ENCODE measurements at regions not wholly inside any gene's neighbourhood (a gene's known extent, or its start where the extent isn't known, plus 50 kb on each side); places are given as distances from the start of the nearest gene placed in this dataset.
"Not testable (repeated sequence)": the region's sequence is repeated elsewhere in the genome, so short reads cannot be mapped to it uniquely, and the experiment has no call there.

DNA sequence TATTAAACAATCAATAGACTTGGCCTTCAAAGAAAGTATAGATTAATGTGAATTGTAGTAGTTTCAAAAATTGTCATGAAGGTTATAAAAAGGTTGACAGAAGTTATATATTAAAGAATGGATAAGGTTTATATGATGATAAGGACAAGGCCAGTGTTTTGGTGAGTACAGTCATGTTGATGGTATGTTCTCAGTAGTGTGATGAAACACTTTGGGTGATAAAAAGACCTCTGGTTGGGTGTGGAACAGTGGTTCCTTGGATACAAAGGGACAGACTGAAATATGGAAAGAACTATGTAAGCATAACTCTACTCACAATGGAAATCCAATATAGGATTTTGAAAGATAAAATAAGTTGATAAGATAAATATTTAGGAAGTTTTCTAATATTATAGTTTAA is 866.3 kb downstream of the ANKRD7 start:
- no peak for DNase-seq

DNA sequence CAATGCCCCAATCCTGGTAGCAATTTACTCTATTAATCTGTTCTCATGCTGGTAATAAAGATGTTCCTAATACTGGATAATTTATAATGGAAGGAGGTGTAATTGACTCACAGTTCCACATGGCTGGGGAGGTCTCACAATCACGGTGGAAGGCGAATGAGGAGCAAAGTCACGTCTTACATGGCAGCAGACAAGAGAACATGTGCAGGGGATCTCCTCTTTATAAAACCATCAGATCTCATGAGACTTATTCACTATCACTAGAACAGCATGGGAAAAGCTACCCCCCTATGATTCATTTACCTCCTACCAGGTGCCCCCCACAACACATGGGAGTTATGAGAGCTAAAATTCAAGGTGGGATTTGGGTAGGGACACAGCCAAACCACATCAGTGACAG is 872.2 kb downstream of the ANKRD7 start:
- DNase-seq, result no peak

DNA sequence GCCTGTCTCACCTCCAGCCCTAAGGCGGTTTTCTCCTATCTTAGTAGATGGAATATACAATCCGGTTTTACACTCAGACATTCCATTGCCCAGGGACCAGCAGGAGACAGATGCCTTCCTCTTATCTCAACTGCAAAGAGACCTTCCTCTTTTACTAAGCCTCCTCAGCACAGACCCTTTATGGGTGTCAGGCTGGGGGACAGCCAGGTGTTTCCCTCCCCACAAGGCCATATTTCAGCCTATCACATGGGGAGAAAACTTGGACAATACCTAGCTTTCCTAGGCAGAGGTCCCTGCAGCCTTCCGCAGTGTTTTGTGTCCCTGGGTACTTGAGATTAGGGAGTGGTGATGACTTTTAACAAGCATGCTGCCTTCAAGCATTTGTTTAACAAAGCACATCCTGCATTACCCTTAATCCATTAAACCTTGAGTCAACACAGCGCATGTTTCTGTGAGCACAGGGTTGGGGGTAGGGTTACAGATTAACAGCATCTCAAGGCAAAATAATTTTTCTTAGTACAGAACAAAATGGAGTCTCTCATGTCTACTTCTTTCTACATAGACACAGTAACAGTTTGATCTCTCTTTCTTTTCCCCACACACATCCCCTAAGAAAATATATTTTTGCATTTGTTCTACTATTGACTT is 876.2 kb downstream of the ANKRD7 start:
- DNase-seq, result not testable (repeated sequence)

DNA sequence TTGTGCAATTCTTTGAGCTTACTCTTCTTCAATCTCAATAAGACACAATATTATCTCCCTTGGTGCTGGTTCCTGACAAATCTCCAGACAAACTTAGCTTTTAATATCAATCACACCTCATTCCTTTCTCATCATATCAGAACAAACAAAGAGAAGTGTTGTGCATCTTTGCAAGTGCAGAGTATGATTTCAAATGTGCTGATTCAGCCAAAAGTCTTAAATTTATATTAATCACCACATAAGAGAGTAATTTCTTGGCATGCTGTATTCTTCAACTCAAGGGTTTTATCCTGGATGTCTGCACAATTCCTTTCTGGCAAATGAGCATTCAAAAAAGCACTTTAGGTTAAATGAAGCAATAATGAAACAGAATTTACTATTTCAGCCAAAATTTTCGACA is 877.8 kb downstream of the ANKRD7 start:
- no peak for DNase-seq

DNA sequence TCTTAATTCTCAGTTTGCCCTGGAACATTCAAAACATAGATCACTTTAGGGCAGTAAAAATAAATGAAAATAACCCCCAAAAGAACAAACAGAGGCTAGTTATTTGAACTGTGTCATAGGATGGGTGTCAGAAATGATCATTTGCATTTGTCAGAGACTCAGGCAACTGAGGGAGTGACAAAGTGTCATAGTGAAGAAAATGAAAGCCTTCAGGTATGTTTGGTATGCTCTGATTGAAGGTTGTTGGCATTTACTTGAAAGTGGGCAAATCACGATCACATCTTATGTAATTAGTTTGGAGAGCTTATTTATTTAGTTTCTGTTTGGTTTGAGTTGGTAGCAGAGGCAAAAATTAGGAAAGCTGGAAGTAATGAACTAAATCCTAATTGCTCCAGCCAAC is 880.9 kb downstream of the ANKRD7 start:
- no peak for DNase-seq

DNA sequence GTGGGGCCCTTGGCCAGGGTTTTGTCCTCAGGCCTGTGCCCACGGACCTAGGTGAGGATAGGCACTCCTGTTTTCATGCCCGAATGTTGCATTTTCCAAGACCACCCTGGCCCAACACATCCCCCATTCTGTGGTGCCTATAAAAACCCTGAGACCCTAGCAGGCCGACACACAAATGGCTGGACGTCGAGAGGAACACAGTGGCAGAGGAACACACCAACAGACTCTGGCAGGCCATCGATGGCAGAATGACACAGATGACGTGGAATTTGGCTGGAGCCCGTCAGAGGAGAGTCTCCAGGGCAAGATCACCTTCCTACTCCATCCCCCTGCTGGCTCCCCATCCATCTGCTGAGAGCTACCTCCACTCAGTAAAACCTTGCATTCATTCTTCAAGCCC is 898.8 kb downstream of the ANKRD7 start:
- no peak for DNase-seq

DNA sequence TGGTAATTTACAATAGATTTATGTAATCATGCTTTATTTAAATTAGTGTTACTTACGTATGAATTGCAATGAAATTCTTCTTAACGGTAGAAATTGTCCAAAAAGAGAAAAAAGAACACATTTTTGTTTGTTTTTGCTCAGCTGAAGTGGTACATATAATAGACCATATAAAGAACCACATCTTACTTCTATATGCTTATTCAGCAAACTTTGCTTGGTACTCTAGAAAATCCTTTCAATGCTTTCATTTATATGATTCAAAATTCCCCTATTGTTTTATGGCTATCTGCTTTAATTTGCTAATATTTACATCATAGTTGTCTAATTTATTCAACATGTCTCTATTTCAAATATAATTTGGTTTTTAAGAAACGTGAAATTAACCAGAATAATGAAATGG is 903.2 kb downstream of the ANKRD7 start:
- DNase-seq, result no peak

DNA sequence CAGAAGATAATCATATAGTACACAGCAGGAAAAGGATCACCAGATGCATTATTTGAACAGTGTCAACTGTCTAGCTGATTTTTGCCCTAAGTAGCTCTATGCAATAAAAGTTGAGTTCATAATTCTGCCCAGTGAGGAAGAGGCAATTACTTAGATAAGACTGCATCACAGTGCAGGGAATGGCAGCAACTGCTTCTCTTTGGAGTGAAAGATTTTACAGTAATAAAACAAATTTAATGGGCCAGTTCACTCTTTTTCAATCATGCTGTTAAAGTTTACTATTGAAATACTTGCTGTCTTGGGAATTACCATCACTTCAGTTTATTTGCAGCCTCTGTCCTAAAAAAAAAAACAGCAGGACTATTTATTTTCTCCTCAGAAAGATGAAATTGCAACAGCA is 907.9 kb downstream of the ANKRD7 start:
- no peak for DNase-seq

DNA sequence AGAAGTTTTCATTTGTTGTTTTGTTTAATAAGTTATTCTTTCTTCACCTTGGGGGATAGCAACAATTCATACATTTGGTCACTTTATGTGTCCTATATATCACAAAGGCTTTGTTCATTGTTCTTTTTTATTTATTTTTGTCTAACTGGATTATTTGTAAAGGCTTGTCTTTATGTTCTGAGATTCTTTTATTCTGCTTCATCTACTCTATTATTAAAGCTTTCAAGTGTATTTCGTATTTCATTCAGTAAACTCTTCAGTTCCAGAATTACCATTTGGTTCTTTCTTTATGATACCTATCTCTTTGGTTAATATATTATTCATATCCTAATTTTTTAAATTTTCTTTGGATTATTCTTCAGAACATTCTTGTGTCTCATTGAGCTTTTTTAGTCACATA is 942.9 kb downstream of the ANKRD7 start:
- DNase-seq, result no peak

DNA sequence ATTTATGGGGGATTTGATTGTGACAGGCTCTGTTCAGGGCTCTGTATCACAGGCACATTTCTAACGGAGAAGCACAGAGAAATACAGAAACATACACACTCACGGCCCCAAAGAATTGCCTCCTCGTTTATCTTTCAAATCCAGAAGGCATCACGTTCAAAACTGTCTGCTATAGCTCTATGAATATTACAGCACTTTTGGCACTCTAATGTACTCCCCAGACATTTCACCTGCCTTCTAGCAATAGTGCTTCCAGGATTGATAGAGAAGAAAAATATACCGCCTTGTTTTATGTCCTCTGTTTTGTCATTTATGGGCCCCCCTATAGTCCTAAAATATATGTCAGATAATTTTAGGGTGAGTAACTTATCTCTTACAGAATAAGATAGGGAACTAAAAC is 947.5 kb downstream of the ANKRD7 start:
- DNase-seq, result no peak

DNA sequence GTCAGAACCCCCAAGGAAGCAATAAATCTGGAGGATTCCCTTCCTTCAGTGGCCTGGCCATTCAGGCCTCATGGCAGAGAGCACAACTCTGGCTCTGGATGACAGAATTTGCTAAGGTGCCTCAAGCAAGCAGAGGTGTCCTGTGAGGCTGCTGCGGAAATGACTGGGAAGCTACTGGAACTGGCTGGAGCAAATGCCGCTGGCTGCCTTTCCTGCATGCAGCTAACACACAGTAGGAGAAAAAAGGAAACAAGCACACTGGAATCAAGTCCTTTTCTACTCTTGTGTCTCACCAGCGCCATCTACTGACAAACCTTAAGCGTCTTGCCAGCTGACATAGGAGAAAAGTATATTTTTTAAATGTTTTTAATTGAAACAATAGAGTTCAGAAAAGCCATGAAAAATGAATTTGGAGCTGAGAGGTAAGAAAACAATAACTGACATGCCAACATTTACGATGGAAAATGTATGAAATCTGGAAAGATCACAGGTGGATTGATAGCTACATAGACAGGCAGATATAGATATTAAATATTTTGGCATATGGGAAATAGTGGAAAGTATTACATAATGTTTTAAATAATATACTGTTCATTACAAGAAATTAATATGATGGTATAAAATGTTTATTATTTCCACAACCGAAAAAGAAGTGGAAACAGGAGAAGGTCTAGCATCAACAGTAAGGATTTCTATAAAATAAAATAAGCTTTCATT is 951.6 kb downstream of the ANKRD7 start:
- DNase-seq, result peak in 31 of 58 donors; percentile 3 to 60 (median 16)

DNA sequence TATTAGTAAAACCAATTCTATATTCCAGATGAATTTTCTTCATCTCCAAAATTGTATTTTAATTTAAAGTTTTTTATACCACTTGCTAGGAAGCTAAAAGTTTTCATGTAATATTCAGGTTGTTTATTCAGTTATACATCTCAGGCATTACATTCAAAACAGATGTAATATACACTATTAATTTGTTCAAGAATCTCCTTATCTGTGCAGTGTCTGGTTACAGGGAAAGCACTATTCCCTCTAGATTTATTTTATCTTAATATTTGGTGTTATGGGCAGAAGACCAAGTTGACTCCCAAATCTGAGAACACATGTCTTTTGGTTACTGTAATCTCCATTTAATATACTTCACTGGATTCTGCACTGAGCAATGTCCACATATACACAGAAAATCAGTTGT is 953.4 kb downstream of the ANKRD7 start:
- no peak for DNase-seq

DNA sequence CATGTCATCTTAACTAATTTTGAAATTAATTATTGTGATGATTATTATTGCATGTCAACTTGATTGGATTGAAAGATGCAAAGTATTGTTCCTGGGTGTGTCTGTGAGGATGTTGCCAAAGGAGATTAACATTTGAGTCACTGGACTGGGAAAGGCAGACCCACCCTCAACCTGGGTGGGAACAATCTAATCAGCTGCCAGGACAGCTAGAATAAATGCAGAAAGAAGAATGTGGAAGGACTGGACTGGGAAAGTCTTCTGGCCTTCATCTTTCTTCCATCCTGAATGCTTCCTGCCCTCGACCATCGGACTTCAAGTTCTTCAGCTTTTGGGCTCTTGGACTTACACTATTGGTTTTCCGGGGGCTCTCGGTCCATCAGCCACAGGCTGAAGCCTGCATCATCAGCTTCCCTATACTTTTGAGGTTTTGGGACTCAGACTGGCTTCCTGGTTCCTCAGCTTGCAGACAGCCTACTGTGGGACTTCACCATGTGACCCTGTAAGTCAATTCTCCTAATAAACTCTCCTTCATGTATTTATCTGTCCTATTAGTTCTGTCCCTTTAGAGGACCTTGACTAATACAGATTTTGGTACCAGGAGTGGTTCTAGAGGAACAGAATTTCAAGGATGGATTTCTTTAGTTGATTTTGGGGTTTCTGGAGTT is 959.8 kb downstream of the ANKRD7 start:
- DNase-seq, result no peak

DNA sequence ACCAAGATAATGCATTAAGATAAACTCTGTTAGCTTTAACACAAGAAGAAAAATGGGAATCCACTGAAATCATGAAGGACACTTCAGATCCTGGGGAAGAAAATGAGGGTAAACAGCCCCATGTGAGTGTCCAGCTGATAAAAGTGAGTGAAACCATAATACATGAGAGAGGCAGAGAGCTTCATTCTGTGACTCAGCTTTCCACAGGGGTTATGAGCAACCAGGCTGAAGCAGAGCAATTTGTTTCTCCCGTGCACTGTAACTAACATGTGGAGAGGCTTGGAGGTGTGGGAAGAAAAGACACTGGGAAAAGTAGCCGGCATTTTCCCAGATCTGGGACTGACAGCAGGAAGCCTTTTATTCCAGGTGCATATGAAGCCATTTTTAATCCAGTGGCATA is 971.7 kb downstream of the ANKRD7 start:
- no peak for DNase-seq

DNA sequence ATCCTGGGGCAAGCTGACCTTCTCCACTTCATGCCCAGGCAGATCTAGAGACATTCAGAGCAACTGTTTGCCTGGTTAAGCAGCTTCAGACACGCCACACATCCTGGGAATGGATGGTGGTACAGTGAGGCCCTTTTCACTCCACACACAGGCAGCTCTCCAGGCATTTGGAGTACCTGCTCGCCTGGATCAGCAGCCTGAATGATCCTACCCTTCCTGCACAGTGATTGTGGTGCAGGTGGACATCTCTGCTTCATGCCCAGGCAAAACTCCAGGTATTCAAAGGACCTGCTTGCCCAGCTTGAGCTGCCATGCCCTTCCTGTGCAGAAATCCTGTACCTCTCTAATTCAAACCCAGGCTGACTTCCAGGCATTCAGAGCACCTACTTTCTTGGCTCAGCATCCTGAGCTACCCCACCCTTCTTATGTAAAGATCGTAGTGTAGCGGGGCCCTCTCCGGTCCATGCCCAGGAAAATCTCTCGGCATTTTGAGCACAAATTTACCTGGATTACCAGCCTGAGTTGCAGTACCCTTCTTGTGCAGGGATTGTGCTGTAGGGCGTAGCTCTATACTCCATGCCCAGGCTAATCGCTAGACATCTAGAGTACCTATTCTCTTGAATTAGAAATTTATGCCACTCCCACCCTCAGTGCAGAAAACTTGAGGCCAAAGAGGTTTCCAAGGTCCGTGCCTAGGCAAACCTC is 972.8 kb downstream of the ANKRD7 start:
- DNase-seq, result no peak

DNA sequence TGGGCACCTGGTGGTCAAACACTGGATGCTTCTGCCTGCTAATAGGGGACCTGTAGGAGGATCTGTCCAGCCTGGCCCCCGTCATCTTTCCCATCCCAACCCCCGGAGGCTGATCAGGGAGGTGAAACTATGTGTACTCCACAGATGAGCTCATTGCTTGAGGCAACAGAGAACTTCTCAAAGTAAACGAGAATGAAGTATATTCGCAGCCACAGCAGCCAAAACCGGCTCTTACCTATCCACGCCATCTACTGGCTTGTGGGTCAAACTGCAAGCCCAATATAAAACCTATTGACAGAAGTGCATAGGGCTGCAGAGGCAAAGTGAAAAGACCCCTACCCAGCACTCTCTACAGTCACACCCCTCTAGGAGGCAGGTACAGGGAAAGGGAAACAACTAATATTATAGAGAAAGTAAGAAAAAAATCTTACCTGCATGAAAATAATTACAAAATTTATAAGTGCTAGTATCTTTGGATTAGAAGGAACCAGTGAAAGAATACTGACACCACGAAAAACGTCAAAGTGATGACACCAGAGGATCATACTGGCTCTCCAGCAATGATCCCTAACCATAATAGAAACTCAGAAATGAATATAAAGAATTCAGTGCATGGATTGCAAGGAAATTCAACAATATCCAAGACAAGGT is 973.5 kb downstream of the ANKRD7 start:
- DNase-seq, result peak in 2 of 58 donors; percentile 4 to 7

DNA sequence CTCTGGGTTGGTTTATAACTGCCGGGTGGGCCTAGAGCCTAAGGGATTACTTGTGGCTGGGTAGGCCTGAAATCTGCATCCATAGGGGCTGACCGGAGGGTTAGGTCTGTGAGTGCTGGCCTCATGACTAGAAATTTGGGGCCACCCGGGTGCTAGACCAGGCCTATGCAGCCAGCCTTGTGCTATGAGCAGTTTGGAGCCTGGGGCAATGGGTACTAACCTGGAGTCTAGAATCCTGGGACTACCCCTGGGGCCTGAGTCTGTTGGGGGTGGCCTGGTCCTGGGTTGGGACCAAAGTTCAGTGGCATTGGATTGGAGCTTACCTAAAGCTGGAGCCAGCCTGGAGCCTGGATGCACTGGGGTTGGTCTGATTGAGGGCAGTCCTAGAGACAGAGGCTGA is 995.2 kb downstream of the ANKRD7 start:
- no peak for DNase-seq

DNA sequence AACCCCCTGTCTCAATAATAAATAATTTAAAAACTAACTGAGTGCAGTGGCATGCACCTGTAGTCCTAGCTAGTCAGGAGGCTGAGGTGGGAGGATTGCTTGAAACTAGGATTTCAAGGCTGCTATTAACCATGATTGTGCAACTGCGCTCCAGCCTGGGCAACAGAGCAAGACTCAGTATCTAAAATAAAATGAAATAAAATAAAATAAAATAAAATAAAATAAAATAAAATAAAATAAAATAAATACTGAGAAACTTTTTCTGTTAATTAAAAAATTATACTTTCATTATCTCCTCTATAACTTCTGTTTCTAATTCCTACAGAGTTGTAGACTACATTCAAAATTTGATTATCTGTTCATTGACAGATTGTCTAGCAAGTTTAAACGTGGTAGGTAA is 999.4 kb downstream of the ANKRD7 start:
- no peak for DNase-seq

DNA sequence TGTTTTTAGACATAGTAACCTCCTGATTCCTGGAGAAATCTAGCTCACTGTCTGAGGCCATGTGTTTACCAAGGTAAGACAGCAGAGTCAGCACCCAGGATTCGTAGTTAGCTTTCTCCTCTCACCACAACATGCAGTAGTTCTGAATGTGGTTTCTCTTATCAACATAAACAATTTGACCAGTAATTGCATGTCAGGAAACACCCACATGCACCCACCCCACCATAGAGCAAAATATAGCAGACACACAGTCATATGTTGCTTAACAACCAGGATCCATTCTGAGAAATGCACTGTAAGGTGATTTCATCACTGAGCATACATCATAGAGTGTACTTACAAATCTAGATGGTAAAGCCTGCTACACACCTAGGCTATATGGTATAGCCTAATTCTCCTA is 1004.0 kb downstream of the ANKRD7 start:
- no peak for DNase-seq

DNA sequence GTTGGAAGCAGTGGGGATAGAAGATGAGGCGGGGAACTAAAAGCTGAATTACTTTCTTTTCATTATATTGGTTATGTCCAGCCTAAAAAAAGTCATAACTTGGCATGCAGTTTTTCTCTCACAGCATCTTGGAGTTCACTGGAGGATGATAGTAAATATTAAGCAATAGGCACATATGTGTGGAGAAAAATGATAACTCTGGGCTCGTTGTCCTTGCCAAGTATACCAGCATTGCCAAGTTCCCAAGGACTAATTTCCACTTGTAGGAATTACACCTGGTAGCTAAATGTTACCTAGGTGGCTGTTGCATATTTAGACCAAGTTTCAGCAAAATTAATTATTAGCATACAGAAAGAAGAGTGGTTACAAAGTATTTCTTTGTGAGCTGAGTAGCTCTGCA is 1007.6 kb downstream of the ANKRD7 start:
- no peak for DNase-seq

DNA sequence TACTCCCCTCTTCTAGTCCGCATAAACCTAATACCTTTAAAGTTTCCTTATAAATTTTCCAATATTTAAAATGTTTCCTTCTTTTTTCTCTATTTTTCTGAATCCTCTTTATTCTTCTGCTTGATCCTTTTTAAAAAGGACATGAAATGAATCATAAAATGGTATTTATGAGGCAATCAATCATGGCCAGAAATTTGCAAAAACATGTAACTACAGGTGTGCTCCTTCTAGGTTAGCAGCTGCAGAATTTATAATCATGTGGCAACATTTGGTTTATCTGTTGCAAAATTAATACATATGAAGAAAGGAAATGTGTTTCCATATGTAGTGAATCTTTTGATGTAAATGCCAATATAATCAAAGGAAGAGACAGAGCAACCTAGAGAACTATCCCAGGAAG is 1008.5 kb downstream of the ANKRD7 start:
- DNase-seq, result no peak

DNA sequence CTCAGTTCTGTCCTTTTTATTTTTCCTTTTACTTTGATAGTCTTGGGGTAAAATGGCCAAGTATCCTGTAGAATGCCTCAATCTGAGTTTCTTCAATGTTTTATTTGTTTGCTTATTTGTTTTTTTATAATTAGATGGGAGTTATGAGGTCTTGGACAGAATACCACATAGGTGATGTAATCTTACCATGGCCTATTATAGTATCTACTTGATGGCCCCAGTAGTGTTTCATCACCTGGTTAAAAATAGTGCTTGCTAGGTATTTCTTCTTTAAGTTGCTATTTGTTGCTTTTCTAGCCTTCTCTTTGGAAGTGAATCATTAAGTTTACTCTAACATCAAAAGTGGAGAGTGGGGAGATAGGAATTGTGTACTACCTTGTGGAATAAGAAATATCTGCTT is 1020.0 kb upstream of the KCND2 start:
- DNase-seq, result no peak
